ENCODE measurements at regions not wholly inside any gene's neighbourhood (a gene's known extent, or its start where the extent isn't known, plus 50 kb on each side); places are given as distances from the start of the nearest gene placed in this dataset.
A peak's percentile ranks its signal among the peaks of the same experiment; 100 is the strongest.

DNA sequence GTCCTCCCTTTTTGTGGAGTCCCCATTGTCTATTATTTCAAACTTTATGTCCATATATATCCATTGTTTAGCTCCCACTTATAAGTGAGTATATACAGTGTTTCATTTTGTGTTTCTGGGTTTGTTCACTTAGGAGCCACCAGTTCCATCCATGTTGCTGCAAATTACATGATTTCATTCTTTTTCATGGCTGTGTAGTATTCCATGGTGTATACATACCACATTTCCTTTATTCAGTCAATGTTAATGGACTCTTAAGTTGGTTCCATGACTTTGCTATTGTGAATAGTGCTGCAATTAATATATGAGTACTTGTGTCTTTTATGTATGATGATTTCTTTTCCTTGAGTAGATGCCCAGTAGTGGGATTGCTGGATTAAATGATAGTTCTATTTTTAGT, 329.1 kb downstream of the AR start:
- no peak for DNase-seq (ENCODE audit: low spot score)

DNA sequence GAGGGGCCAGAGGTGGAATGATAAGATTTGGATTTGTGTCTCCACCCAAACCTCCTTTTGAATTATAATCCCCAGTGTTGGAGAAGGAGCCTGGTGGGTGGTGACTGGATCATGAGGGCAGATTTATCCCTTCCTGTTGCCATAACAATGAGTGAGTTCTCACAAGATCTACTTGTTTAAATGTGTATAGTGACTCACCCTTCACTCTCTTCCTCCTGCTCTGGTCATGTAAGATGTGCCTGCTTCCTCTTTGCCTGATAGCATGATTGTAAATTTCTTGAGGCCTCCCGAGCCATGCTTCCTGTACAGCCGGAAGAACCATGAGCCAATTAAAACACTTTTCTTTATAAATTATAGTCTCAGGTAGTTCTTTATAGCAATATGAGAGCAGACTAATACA, 348.6 kb downstream of the AR start:
- no peak for DNase-seq (ENCODE audit: low spot score)

DNA sequence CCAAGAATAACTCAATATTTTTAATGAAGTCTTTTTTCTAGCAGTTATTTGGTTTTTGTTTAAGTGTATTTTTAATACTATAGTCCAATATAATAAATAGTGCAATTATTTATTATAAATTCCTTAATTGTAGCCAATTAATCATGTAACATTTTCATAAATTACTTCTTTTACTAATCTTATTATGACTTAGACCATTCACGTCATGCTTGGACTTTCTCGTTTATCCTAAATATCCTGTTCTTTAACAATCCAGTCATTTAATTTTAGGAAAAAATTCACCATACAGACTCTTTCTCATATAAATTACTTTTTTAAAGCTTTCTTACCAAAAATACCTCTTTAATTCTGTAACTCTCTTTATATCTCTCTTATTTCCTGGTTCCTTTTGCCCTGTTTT, 350.1 kb downstream of the AR start:
- DNase-seq (ENCODE audit: low spot score) = peak; percentile 6

DNA sequence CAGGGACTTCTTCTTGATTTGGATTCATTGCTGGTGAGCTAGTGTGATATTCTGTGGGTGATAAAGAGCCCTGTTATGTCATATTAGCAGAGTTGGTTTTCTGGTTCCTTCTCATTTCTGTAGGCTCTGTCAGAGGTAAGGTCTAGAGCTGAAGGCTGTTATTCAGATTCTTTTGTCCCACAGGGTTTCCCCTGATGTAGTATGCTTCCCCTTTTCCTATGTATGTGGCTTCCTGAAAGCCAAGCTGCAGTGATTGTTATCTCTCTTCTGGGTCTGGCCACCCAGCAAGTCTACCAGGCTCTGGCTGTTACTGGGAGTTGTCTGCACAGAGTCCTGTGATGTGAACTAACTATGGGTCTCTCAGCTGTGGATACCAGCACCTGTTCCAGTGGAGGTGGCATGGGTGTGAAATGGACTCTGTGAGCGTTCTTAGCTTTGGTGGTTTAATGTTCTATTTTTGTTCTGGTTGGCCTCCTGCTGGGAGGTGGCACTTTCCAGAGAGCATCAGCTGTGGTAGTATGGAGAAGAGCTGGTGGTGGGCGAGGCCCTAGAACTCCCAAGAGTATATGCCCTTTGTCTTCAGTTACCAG, 373.7 kb downstream of the AR start:
- DNase-seq (ENCODE audit: low spot score) = no peak

DNA sequence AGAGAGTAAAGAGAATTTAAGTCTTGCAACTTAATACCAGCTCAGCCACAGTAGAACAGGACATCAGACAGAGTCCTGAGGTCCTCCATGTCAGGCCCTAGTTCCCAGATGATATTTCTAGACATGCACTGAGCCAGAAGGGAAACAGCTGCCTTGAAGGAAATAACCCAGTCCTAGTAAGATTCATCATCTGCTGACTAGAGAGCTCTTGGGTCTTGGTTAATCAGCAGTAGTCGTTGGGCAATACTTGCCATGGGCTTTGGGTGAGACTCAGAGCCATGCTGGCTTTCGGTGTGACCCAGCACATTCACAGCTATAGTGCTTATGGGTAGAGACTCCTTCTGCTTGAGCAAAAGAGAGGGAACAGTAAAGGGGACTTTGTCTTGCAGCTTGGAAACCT, 379.1 kb downstream of the AR start:
- no peak for DNase-seq (ENCODE audit: low spot score)

DNA sequence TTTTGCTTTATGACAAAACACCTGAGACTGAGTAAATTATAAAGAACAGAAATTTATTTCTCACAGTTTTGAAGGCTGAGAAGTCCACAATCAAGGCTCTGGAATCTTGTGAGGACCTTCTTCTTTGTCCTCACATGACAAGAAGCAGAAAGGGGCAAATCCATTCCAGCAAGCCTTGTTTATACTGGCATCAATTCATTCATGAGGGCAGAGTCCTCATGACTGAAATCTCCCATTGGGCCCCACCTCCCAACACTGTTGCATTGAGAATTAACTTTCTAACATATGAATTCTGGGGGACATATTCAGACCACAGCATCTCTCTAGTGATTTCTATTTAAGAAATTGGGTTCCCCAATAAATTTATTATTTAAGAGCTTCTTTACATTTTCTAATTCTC, 395.4 kb downstream of the AR start:
- DNase-seq (ENCODE audit: low spot score) = no peak

DNA sequence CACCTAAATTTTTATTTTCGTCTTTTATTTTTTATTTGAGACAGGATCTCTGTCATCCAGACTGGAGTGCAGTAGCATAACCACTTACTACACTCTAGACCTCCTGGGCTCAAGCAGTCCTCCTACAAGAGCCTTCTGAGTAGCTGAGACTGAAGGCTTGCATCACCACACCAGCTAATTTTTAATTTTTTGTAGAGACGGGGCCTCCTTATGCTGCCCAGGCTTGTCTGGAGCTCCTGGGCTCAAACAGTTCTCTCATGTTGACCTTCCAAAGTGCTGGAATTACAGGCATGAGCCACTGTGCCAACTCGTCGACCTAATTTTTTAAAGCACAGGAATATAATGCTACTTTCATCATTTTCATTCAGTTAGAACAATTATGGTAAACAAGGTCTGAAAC, 405.4 kb downstream of the AR start:
- no peak for DNase-seq (ENCODE audit: low spot score)

DNA sequence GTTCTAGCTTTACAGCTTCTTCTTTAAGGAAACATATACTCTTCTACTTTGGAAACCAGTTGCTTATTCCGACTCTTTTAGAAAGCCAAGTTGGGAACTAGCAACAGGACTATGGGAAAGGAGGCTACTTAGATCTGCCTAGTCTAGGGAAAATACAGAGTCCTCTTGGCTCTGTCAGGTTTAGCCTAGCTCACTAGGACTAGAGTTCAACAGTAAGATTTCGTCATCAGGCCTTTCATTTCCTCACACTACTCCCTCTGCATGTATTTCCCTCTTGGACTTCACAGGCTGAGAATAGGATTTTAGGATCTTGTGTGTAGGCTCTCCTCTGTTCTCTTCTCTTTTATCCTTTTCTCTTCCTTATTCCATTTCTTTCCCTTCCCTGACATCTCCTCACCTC, 409.8 kb downstream of the AR start:
- no peak for DNase-seq (ENCODE audit: low spot score)

DNA sequence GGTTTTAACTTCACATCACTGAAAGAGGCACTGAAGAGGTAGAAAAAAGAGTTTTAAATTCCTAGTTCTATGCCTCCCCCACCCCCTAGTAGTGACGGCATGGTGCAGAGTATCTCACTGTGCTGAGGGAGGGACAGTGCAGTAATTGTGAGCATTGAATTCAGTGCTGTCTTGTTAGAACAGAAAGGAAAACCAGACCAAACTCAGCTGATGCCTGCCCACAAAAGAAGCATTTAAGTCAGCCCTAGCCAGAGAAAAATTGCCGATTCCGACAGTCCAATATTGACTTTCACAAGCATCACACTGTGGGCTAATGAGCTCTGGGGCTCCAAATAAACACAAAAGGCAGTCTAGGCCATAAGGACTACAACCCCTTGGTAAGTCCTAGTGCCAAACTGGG, 417.7 kb downstream of the AR start:
- no peak for DNase-seq (ENCODE audit: low spot score)

All from RKO (cell line).